Osteocyte (in vitro differentiated cells): ENCODE measurements at regions not wholly inside any gene's neighbourhood (a gene's known extent, or its start where the extent isn't known, plus 50 kb on each side); places are given as distances from the start of the nearest gene placed in this dataset.

Experiments
- DNase-seq: peaks from one replicate; pipeline ENCODE4 v3.0.0; 2021; ENCODE audit warnings: mixed read lengths; ENCODE audit not compliant: unreplicated experiment; ENCODE audit errors: extremely low spot score
- H3K27ac Mint-ChIP-seq: one replicate; pipeline ENCODE4 v1.8.0; 2021; ENCODE audit warnings: mild to moderate bottlenecking, mixed read lengths; ENCODE audit not compliant: unreplicated experiment
- H3K27me3 Mint-ChIP-seq: one replicate; pipeline ENCODE4 v1.8.0; 2021; ENCODE audit warnings: mixed read lengths; ENCODE audit not compliant: unreplicated experiment
- H3K36me3 Mint-ChIP-seq: one replicate; pipeline ENCODE4 v1.8.0; 2021; ENCODE audit warnings: mixed read lengths; ENCODE audit not compliant: unreplicated experiment
- H3K4me1 Mint-ChIP-seq: one replicate; pipeline ENCODE4 v1.8.0; 2021; ENCODE audit warnings: mixed read lengths; ENCODE audit not compliant: unreplicated experiment
- H3K4me3 Mint-ChIP-seq: one replicate; pipeline ENCODE4 v1.8.0; 2021; ENCODE audit warnings: mild to moderate bottlenecking, moderate library complexity, mixed read lengths; ENCODE audit not compliant: unreplicated experiment
- H3K9me3 Mint-ChIP-seq: one replicate; pipeline ENCODE4 v1.8.0; 2021; ENCODE audit warnings: mixed read lengths; ENCODE audit not compliant: unreplicated experiment
- CTCF ChIP-seq: fragments of 200-600 bp; sonication (generic); IDR thresholded peaks from 2 replicates; pipeline ENCODE4 v1.5.0; 2021; ENCODE audit warnings: antibody characterized with exemption, mild to moderate bottlenecking, moderate library complexity

- Mint-ChIP-seq H3K4me1 (no peaks in the 10 kb centered on the region), H3K4me3 (no peak overlapping the region), H3K27ac (no peak overlapping the region), H3K9me3 (peaks cover 7% of the 10 kb centered on the region), H3K36me3 (no peaks in the 10 kb centered on the region), H3K27me3 (no peaks in the 10 kb centered on the region)
- TF ChIP-seq CTCF, result no peak
- DNase-seq, result no peak
These were observed 79.4 kb upstream of the TTC34 start for GRCh38 chr1:2880812-2881295.

DNA sequence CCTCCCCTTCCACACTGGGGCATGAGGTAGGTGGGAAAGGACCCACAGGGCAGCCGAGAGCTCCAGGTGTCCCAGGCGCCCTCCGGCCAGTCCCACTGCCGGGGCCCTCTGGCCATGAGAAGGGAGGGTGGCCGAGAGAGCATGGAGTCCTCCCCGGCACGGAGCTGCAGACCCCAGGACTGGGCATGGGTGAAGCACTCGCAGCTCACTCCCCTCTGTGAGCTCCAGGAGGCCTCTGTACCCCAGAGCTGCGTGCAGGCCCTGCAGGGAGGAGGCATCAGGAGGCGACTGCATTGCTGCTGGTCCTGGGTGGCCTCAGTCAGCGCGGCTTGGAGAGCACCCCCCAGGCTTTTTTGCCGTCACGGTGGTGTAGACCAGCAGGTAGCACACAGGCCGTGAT, 80.1 kb upstream of the TTC34 start:
- H3K36me3 Mint-ChIP-seq, result no peaks in the 10 kb centered on the region
- peaks cover 8% of the 10 kb centered on the region for H3K9me3 Mint-ChIP-seq
- no peak overlapping the region for H3K27ac Mint-ChIP-seq

GRCh38 chr1:2882966-2883696, 81.6 kb upstream of the TTC34 start:
- Mint-ChIP-seq H3K36me3 (no peaks in the 10 kb centered on the region), H3K4me1 (no peaks in the 10 kb centered on the region), H3K4me3 (no peak overlapping the region), H3K27ac (no peak overlapping the region), H3K9me3 (peaks cover 8% of the 10 kb centered on the region), H3K27me3 (no peaks in the 10 kb centered on the region)
- no peak for DNase-seq
- no peak for TF ChIP-seq CTCF

More for the DNA sequence above, 80.1 kb upstream of the TTC34 start:
- Mint-ChIP-seq H3K4me1 (no peaks in the 10 kb centered on the region), H3K27me3 (no peaks in the 10 kb centered on the region), H3K4me3 (no peak overlapping the region)
- no peak for TF ChIP-seq CTCF
- DNase-seq, result no peak

DNA sequence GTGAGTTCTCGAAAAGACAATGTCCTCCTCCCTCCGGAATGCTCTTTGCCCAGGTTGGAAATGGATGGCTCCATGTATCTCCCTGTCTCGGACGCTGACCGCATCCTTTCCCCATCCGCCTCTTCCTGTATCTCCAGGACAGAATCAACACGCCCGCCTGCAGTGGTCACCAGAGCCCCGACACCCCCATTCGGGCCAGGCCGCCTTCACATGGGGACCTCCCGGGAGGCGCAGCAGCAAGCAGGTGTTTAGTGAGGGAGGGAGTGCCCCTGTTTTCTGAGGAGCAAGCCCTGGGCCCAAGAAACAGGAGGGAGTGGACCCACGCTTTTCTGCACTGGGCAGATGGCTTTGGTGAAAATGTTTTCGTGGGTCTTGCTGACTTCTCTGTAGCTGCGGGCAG, 83.5 kb upstream of the TTC34 start:
- no peak for TF ChIP-seq CTCF
- Mint-ChIP-seq H3K36me3 (no peaks in the 10 kb centered on the region), H3K4me1 (no peaks in the 10 kb centered on the region), H3K4me3 (no peak overlapping the region), H3K27ac (no peak overlapping the region), H3K9me3 (peaks cover 14% of the 10 kb centered on the region), H3K27me3 (no peaks in the 10 kb centered on the region)
- no peak for DNase-seq

DNA sequence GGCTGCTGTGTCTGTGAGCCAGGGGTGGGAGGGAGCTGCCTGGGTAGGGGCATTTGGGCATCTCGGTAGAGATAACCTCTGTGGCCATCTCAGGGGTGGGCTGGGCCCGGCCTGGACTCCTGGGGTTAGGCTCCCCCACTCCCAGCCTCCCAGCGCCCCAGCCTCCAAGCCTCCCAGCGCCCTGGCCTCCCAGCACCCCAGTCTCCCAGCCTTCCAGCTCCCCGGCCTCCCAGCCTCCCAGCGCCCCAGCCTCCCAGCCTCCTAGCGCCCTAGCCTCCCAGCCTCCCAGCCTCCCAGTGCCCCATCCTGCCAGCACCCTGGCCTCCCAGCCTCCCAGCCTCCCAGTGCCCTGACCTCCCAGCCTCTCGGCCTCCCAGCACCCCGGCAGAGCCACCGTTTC, 85.1 kb upstream of the TTC34 start:
- Mint-ChIP-seq H3K36me3 (no peaks in the 10 kb centered on the region), H3K4me3 (no peak overlapping the region), H3K27me3 (no peaks in the 10 kb centered on the region), H3K4me1 (no peaks in the 10 kb centered on the region), H3K27ac (no peak overlapping the region), H3K9me3 (peaks cover 10% of the 10 kb centered on the region)
- DNase-seq, result no peak
- no peak for TF ChIP-seq CTCF
